HG03432 (cell line): ENCODE measurements at regions not wholly inside any gene's neighbourhood (a gene's known extent, or its start where the extent isn't known, plus 50 kb on each side); places are given as distances from the start of the nearest gene placed in this dataset.

ENCODE experiments used
- ATAC-seq: cut with Tn5 transposase; IDR thresholded peaks from one replicate; pipeline ENCODE4 v1.9.1; 2021; ENCODE audit warnings: mild to moderate bottlenecking, moderate library complexity; ENCODE audit not compliant: unreplicated experiment

DNA sequence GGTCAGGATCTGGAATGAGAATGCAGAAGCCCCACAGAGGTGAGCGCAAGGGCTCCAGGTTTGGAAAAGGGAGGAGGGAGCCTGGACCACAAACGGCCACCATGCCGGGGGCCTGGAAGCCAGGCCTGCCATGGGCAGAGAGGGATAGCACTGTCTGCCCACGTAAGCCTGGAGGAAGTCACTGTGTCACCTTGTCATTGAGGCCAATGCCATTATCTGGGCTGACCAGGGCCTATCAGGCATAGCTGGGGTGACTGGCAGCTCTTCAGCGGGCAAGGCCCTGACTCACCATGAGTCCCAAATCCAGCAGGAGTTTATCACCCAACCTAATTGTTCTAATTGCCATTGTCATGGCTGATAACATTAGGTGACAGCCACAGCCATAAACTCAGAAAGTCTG lies 84.6 kb downstream of the MATN1 start:
- no peak for ATAC-seq

DNA sequence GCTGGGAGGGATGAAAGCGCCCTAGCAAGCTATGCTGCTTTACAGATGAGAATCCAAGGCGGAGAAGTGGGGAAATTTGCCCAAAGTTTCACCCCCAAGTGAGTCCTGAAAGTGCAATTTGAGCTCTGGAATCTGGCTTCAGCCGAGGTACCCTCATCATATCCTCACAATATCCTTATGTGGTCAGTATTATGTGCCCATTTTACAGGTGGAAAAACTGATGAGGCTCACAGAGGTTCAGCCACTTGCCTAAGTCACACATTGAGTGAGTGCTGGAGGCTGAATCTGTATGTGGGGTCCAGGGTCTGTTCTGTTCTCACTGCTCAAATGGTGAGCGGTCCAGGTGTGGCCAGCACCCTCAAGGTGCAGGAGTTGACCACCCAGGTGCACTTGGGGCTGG lies 85.3 kb downstream of the MATN1 start:
- no peak for ATAC-seq

DNA sequence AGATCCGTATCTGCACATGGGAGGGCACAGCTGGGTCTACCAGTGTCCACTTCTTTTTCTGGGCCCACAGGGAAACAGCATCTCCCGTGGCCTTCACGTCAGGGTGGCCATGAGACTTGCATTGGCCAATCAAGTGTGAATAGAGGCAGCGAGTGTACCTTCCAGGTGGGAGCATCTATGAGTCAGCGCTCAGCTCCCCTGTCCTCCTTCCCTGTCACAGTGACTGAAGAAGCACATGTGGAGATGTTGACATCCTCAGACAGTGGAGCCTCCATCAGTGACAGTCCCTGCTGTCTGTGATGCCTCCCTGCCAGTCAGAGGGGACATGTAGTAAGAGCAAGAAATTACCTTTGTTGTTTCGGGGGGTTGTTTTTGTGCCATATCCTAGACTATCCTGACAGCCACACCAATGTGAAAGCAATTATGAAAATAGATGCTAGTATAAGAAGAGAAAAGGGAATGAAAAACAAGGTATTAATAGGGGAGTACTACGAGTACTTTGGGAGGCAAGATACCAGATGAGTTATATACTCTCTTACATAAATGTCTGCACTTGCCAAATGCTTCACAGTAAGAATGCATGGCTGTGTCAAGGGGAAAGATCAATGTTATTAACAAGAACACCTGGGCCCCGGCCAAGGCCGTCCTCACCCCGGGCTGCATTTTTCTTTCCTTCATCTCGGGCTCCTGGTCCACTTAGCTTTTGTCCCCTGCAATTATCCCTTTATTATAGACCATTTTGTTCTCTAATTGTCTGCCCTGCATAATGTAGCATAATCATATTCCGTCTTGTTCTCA lies 86.0 kb downstream of the MATN1 start:
- no peak for ATAC-seq

DNA sequence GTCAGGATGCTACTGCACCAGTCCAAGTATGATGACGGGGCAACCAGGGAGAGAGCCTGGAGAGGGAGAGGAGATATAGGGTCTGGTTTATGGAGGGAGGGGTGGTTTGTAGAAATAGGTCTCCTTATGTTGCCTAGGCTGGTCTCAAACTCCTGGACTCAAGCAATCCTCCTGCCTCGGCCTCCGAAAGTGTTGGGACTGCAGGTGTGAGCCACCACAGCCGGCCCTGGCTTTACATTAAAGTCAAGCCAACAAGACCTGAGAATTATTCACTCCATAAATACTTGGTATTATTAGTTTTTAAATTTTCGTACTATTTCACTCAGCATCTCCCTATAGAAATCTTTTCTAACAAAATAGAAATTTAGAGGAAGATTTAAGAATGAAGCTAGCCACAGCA lies 86.8 kb downstream of the MATN1 start:
- ATAC-seq = no peak

DNA sequence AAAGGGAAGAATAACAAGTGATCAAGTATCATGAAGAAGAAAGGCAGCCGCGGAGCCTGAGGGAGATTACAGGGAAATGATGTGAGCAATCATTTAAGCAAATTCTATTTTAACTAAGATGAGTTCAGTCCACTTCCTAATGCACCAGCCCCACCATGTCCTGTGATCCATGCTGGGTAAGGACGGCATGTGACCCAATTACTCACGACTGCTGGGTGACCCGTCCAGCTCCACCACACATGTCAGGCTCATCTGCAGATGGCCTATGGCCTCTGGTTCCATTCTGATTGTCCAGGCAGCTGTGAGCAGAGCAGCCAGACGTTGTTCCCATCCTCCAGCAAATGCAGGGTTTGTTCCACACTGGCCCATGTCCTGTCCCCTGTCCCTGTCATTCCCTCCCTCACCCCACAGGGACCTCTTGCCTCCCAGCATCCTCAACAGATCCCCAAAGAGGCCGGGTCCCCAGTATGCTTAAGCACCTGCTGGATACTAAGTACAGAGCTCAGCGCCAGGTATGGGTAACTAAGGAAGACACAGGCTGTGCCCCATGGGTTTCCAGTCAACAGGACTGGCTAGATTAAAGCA lies 87.9 kb downstream of the MATN1 start:
- ATAC-seq = no peak

DNA sequence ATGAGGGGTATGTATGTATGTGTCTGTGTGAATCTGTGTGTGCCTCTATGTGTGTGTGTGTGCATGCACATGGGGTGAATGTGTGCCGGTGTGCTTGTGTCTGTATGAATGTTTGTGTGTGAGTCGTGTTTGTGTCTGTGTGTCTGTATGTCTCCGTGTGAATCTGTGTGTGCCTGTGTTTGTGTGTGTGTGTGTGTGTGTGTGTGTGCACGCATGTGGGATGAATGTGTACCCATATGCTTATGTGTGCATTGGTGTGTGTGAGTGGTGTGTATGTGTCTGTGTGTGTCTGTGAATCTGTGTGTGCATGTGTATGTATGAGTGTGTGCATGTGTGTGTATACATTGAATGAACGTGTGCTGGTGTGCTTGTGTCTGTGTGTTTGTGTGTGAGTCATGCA lies 88.9 kb downstream of the MATN1 start:
- no peak for ATAC-seq

DNA sequence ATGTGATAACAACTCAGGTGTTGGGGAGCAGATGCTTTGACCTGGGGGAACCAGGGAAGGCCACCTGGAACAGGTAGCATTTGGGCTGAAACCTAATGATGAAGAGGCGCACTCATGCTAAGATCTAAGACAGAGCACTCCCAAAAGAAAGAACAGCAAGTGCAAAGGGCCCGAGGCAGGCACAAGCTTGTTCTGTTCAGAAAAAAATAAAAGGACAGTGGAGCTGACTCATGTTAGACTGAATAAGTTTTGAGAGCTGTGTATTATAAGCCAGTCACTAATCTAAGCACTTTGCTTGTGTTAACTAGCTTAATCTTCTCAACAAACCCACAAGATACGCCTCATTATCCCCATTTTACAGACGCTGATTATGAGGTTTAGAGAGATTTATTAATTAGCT lies 90.1 kb downstream of the MATN1 start:
- ATAC-seq = no peak

DNA sequence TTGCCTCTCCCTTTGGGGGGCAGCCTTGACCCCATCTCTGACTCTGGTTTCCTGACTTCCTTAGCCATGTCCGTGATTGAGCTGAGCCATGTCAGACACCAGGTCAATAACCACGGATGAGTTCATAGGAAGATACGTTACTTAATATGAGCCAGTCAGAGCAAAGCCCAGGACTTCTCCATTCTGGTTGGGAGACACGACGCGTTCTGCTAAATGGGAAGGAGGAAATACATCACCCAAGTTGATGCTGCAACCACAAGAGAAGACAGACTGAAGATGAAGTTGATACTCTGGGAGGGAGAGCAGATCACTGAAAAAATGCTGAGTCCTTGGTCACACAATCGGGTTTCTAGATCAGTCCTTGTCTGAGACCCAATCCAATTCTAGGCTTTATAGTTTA lies 90.9 kb downstream of the MATN1 start:
- ATAC-seq = no peak

DNA sequence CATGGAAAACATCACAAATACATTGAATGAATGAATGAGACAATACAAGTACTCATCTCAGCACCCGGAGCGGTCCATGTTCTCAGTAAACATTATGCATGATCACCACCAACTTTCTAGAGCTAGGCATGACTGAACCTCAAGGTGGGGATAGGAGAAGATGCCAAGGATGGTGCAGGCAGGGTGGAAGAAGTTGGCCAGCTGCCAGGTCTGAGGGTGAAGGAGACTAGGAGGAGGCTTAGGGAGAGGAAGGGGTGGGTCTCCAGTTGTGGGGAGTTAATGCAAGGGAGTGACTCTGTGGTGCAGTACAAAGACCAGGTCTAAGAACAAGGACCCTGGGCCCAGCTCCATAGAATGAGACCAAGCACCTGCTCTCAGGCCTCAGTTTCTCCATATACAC lies 91.7 kb downstream of the MATN1 start:
- no peak for ATAC-seq

DNA sequence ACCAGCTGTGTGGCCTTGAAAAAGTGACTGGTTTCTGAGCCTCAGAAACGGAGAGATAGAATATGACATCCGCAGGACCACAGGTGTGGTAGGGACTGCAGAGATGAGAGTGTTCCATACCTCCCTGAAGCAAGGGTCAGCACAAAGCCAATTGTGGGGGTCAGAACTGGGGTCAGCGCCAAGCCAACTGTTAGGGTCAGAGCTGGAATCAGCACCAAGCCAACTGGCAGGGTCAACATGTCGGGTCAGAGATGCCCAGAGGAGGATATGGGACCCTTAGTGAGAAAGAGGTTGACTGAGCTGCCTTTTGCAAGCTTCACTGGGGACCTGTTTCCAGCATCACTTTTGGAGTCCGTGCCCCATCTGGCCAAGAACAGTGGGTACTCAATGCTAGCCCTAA lies 93.9 kb downstream of the MATN1 start:
- ATAC-seq = no peak

DNA sequence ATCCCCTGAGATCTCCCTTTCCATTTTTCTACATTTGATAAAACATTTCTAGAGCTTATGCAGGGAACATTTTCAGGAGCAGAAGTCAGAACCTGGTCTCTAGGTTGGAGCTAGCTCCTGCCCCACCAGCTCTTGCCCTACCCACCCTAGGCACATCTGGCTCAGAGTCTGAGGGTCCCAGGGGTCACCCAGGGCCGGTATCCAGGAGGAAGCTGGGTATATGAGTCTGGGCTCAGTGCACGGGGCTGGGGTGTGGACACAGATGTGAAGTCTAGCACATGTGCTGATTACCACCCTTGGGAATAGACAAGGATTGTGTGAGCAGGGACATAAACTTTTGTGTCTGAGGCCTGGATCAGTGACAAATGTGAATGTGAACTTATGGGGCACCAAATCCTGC lies 95.4 kb downstream of the MATN1 start:
- no peak for ATAC-seq

DNA sequence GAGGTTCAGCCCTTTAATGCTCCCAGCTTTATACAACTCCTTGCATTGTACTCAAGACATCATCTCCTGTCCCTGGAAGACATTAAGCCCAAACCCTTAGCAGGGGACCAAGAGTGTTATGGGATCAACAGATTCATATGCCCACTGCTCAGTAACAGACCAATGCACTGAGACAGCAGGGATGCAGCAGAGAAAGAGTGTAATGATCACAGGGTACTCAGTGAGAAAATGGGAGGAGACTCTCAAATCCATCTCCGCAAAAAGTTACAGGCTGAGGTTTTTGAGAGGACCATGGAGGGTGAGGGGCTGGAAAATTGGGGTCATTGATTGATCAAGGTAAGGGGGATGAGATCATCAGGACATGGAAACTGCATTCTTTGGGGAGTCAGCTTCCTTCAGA lies 96.2 kb downstream of the MATN1 start:
- ATAC-seq = no peak

DNA sequence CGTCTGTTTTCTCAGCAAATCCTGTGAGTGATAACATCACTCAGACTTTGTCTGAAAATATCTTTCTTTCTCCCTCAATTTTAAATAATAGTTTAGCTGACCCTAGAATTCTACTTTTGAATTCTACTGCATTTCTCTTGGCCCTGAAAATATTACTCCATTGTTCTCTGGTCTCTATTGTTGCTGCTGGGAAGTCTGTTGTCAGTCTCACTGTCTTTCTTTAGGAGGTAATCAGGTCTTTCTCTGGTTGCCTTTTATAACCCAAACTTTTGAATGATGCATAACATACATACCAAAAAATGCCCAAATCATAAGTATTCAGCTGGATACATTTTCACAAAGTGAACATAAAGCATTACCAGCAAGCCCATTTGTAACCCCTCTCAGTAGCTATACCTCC lies 100.0 kb downstream of the MATN1 start:
- no peak for ATAC-seq

DNA sequence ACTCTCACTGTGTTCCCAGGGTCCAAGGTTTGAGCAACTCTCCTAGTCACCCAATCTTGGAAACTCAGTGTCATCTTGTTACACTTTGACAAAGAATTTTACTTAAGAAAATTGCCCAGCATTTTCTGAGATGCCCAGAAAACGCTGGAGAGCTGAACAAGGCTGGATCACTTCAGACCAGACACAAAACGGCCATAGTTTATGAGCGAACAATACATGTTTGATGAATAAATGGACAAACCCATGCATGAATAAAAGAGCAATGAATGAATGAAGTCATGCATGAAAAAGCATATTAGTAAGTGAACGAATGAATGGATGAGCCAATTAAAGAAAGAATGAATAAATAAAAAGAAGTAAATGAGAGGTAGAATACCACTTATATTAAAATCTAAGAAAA lies 103.8 kb downstream of the MATN1 start:
- ATAC-seq = no peak

DNA sequence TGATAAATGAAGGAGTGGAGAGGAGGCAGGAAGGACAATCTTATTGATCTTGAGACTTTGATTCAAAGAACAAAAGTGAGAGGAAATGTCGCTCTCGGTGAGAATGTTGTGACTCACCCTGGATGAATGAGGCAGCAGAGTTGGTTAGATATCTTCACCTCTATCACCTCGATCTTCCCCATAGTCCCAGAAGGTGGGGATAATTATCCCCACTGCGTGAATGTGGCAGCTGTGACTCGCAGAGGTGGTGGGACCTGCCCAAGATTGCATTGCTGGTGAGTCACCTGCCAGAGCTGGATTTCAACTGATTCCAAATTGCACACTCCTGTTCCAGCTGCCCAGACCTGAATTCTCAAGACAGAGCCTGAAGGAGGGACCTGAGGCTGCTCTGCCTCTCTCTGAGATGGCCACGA lies 105.0 kb downstream of the MATN1 start:
- ATAC-seq = no peak

DNA sequence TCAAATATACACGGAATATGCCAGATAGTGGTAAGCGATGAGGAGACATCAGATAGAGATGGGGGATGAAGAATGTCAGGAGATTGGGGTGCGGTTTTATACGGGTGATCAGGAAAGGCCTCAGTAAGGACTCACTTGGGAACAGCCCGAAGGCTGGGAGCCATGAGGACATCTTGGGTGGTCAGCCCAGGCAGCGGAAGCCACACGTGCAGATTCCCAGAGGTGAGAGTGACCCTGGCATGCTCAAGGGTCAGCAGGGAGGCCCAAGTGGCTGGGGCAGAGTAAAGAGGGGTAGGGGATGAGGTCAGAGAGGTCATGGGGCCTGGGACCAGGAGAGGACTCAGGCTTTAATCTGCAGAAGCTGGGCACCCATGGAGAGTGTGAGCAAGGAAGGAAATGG lies 106.6 kb downstream of the MATN1 start:
- no peak for ATAC-seq

DNA sequence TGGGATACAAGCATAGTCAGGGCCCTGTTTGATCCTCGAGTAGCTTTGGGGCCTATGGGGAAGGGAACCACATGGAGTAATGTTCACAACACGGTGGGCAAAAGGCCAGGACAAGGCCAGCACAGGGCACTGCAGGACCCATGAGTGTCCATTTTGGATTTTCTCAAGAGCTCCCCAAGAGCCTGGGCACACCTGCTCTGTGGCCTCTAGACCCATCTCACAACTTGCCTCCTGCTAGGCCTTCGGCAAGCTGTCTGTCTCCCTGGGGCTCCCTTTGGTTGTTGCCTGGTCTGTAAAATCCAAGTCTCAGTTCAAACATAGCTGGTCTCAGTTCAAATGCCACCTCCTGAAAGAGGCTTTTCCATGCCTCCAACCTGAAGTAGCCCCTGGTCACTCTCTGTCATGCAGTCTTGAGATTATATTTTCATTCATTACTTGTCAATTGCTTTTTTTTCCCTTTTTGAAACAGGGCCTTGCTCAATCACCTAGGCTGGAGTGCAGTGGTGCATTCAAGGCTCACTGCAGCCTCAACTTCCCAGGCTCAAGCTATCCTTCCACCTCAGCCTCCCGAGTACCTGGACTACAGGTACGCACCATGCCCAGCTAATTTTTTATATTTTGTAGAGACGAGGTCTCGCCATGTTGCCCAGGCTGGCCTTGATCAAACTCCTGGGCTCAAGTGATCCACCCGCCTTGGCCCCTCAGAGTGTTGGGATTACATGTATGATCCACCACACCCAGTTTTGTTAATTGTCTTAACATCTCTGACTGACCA lies 107.4 kb downstream of the MATN1 start:
- no peak for ATAC-seq

DNA sequence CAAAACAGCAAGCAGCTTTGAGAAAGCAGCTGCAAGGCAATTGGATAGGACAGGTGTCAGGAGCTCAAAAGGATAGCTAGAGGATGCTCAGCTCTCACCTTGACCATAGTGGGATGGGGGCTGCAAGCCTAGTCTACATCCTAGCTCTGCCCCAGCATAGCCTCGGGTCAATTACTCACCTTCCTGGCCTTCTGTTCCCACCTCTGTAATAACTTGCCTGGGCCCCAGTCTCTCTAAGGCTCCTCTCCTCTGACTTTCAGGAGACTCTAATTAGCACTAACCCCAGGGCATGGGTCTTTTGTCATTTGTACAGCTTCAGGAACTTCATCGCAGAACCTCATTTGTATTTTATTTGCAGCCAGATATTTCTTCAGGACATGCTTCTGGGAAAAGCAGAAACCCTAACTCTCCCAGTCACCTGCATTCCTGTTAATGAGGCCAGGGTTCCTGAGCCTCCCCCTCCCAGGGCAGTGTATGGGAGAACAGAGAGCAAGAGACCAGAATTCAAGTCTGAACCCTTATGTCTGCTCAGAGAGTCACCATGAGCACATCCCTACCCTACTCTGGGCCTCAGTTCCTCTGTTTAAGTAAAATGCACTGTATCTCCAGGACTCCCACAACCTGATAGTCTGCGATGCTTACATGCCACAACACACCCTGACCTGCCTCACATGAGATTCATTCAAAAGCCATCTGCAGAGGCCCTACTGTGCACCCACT lies 108.1 kb downstream of the MATN1 start:
- ATAC-seq = no peak

DNA sequence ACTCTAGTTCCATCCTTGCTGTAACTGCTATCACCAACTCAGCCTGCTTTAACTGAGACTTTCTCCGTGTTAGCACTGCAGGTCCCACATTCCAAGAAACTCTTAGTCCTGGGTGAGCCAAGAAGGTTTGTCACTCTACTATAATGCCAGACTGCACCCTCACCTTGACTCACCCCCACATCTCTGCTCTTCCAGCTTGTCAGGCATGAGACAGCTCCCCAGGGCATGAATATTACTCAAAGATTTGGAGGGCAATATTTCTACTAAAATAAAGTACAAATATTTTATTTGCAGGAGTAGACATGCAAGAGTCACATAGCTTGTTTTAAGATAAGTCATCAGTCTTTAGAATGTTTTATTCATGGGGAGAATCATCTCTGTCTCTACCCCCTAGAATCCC lies 110.2 kb downstream of the MATN1 start:
- ATAC-seq = no peak

DNA sequence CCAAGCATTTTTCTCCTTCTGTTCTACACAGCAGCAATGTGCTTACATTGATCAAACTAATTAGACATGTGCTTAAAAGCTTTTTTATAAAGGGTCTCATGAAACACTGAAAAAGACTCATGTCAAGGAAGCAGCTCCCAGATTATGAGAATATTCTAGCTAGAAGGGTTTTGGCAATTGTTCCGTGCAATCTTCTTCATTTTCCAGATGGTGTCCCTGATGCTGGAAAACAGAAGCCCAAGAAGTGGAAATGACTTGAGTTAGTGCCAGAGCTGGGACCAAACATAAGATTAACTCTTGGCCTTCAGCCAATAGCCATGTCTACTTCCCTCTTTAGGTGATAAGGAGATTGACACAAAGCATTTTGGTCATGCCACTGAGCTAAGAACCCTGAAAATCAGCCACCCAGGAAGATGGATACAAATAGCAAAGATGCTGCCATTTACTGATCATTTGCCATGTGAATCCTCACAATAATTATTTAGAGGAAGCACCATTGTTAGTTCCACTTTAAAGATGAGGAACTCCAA lies 110.8 kb downstream of the MATN1 start:
- ATAC-seq = no peak

DNA sequence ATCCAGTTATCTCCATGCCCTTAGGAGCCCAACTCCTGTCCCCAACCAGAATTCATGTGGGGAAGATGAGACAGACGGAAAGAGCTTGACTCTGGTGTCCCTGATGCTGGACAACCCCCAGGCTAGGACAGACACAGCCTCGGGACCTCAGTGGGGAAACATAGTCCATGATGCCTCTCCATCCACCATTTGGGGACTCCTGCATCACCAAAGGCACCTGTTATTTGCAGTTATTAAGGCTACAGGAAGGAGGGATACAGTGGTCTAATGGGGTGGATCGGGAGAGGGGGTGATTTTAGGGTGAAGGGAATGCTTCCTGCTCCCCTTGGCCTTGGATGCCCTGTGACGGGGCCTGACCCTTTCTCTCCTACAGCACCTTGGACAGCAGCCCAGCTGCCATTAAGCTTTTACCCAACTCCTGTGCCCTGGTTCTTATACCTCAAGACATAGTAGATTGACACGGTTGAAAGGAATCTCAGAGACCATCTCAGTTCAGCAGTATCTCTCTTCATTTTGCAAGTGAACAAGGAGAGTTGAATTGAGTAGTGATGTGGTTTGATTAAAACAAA lies 111.6 kb downstream of the MATN1 start:
- no peak for ATAC-seq
